A549 (cell line): ENCODE measurements at regions not wholly inside any gene's neighbourhood (a gene's known extent, or its start where the extent isn't known, plus 50 kb on each side); places are given as distances from the start of the nearest gene placed in this dataset.

Experiments used
- ATAC-seq, 2 experiments: fragments of 200-7000 bp in 1 of 2; fragments of >200 bp in 1 of 2; cut with Nextera tagmentation in 1 of 2; cut with Tn5 transposase in 1 of 2; 3 replicates each; pipeline versions ENCODE4 v1.8.0 to v1.9.1; 2018 to 2020; ENCODE audit warnings: mild to moderate bottlenecking in 1 of 2, moderate library complexity in 1 of 2
- CTCF ChIA-PET: fragments of 300-600 bp; sonication (Branson Sonifier 250); formaldehyde crosslinking; extraction: SDS; loops from one replicate; lab custom pipeline; 2021; ENCODE audit warnings: antibody characterized with exemption, inconsistent platforms; lab: Yijun Ruan, JAX
- POLR2A ChIA-PET: fragments of 350-600 bp; formaldehyde crosslinking; extraction: SDS; loops from one replicate; lab custom pipeline; 2021; ENCODE audit warnings: antibody characterized with exemption, inconsistent platforms; lab: Yijun Ruan, JAX
- DNase-seq, 2 experiments: peaks; one replicate each; pipeline versions ENCODE4 v3.0.0 to v3.0.0-alpha.2; 2011 to 2016; ENCODE audit warnings: low read depth in 1 of 2, low spot score in 1 of 2
- FAIRE-seq: peaks from 2 replicates; lab custom pipeline; 2011; peaks lifted over from hg19 to GRCh38; lab: Jason Lieb, UNC
- H3K27ac ChIP-seq, 2 experiments: fragments of >200 bp; sonication (Bioruptor Twin); formaldehyde crosslinking; 3 replicates each; pipeline ENCODE4 v1.5.1; 2016 to 2017
- H3K4me1 ChIP-seq: fragments of >200 bp; sonication (Bioruptor Twin); formaldehyde crosslinking; 3 replicates; pipeline ENCODE4 v1.6.1; 2016
- H3K4me2 ChIP-seq: fragments of >200 bp; sonication (Bioruptor Twin); formaldehyde crosslinking; 3 replicates; pipeline ENCODE4 v1.6.1; 2016
- H3K4me3 ChIP-seq: fragments of >200 bp; sonication (Bioruptor Twin); formaldehyde crosslinking; 3 replicates; pipeline ENCODE4 v1.5.1; 2016
- H3K9me3 ChIP-seq: fragments of >200 bp; sonication (Bioruptor Twin); formaldehyde crosslinking; 3 replicates; pipeline ENCODE4 v1.6.1; 2016
- BCL3 ChIP-seq: fragments of >200 bp; sonication (Bioruptor Twin); formaldehyde crosslinking; IDR thresholded peaks from 3 replicates; pipeline ENCODE4 v1.6.1; 2016
- CBX2 ChIP-seq: fragments of 200-600 bp; sonication (generic); IDR thresholded peaks from 2 replicates; pipeline ENCODE4 v1.6.1; 2016; ENCODE audit warnings: low read depth, mild to moderate bottlenecking, borderline replicate concordance
- CBX8 ChIP-seq: fragments of 200-600 bp; sonication (generic); IDR thresholded peaks from 2 replicates; pipeline ENCODE4 v1.6.1; 2016
- CHD4 ChIP-seq: fragments of 200-600 bp; sonication (generic); IDR thresholded peaks from 2 replicates; pipeline ENCODE4 v1.6.1; 2016; ENCODE audit warnings: antibody characterized with exemption, mild to moderate bottlenecking, borderline replicate concordance
- CTCF ChIP-seq: fragments of >200 bp; sonication (Bioruptor Twin); formaldehyde crosslinking; IDR thresholded peaks from 3 replicates; pipeline ENCODE4 v1.5.1; 2016
- HES2 ChIP-seq: fragments of >200 bp; sonication (Bioruptor Twin); formaldehyde crosslinking; IDR thresholded peaks from 2 replicates; pipeline ENCODE4 v1.6.1; 2016
- HOXA7 ChIP-seq: fragments of 250-450 bp; sonication (Bioruptor Pico); IDR thresholded peaks from 2 replicates; pipeline ENCODE4 v1.5.0; 2020; ENCODE audit warnings: mild to moderate bottlenecking, moderate library complexity
- HOXB13 ChIP-seq: fragments of 250-450 bp; sonication (Bioruptor Pico); IDR thresholded peaks from 2 replicates; pipeline ENCODE4 v1.5.0; 2020; ENCODE audit warnings: low read depth, mild to moderate bottlenecking, moderate library complexity
- HOXB5 ChIP-seq: fragments of 250-450 bp; sonication (Bioruptor Pico); IDR thresholded peaks from 2 replicates; pipeline ENCODE4 v1.5.0; 2020; ENCODE audit warnings: mild to moderate bottlenecking, moderate library complexity
- KDM1A ChIP-seq: fragments of 200-600 bp; sonication (generic); IDR thresholded peaks from 2 replicates; pipeline ENCODE4 v1.6.1; 2016; ENCODE audit warnings: low read depth, mild to moderate bottlenecking
- MAFK ChIP-seq: fragments of 450-650 bp; IDR thresholded peaks from 2 replicates; pipeline ENCODE4 v1.6.1; 2014; ENCODE audit not compliant: partially characterized antibody
- MAZ ChIP-seq: fragments of 150-350 bp; IDR thresholded peaks from 2 replicates; pipeline ENCODE4 v1.6.1; 2014; ENCODE audit warnings: antibody characterized with exemption, low read depth, low read length, borderline replicate concordance
- MYC ChIP-seq: IDR thresholded peaks from 2 replicates; pipeline ENCODE4 v1.6.1; 2012; ENCODE audit warnings: mild to moderate bottlenecking, inconsistent platforms, low read length, improper control_type of control experiment, borderline replicate concordance
- PBX3 ChIP-seq: IDR thresholded peaks from 2 replicates; pipeline ENCODE4 v1.6.1; 2012
- POLR2A ChIP-seq: IDR thresholded peaks from 2 replicates; pipeline ENCODE4 v1.6.1; 2012; ENCODE audit warnings: mild to moderate bottlenecking, low read length
- REST ChIP-seq: fragments of 200-600 bp; sonication (generic); IDR thresholded peaks from 2 replicates; pipeline ENCODE4 v1.6.1; 2016; ENCODE audit warnings: antibody characterized with exemption, mild to moderate bottlenecking, moderate library complexity
- RFX5 ChIP-seq: fragments of 450-650 bp; IDR thresholded peaks from 2 replicates; pipeline ENCODE4 v1.7.1; 2014; ENCODE audit warnings: antibody characterized with exemption, mild to moderate bottlenecking, moderate library complexity
- ZC3H11A ChIP-seq: fragments of 450-650 bp; IDR thresholded peaks from 2 replicates; pipeline ENCODE4 v1.6.1; 2014; ENCODE audit warnings: antibody characterized with exemption, mild to moderate bottlenecking
- ZFP36 ChIP-seq: fragments of 450-650 bp; IDR thresholded peaks from 2 replicates; pipeline ENCODE4 v1.6.1; 2014; ENCODE audit warnings: borderline replicate concordance; ENCODE audit not compliant: partially characterized antibody
- WGBS: methylation state at CpG from one replicate; pipeline ENCODE4 v1.1.6; 2017; ENCODE audit errors: missing lambda C conversion rate; 5-methylcytosine and 5-hydroxymethylcytosine counted together
- TF ChIP-seq, protein P1 (sequence below): IDR thresholded peaks from 2 replicates; pipeline ENCODE4 v1.6.1; 2012; ENCODE audit warnings: low read depth, borderline replicate concordance

- CTCF ChIA-PET = no interaction called here
- no peak overlapping the region for H3K4me3 ChIP-seq
- TF ChIP-seq POLR2A (no peak), CHD4 (no peak), HOXB5 (CRISPR knock-in tag) (no peak), ZC3H11A (no peak), CBX8 (no peak), MYC (no peak), MAZ (no peak), BCL3 (no peak), HES2 (no peak), CBX2 (no peak), HOXB13 (CRISPR knock-in tag) (no peak), ZFP36 (no peak)
- WGBS = 34% methylated on average over 10 of the region's 10 CpGs
- H3K9me3 ChIP-seq = no peaks in the 10 kb centered on the region
- H3K27ac ChIP-seq = no peak overlapping the region
- POLR2A ChIA-PET = no interaction called here
- ATAC-seq = no peak
- no peaks in the 10 kb centered on the region for H3K4me1 ChIP-seq
- no peak for DNase-seq
- H3K4me2 ChIP-seq = no peak overlapping the region
- FAIRE-seq = no peak
Measured at GRCh38 chr18:41372046-41372665, 582.9 kb upstream of the PIK3C3 start.

- CTCF ChIA-PET = no interaction called here
- no peak overlapping the region for H3K27ac ChIP-seq
- TF ChIP-seq RFX5 (no peak), REST (no peak), KDM1A (no peak), MAFK (no peak), MAZ (no peak), HOXA7 (CRISPR knock-in tag) (no peak), CTCF (no peak), PBX3 (no peak)
- TF ChIP-seq, protein P1, sequence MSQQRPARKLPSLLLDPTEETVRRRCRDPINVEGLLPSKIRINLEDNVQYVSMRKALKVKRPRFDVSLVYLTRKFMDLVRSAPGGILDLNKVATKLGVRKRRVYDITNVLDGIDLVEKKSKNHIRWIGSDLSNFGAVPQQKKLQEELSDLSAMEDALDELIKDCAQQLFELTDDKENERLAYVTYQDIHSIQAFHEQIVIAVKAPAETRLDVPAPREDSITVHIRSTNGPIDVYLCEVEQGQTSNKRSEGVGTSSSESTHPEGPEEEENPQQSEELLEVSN = no peak
- no peaks in the 10 kb centered on the region for H3K9me3 ChIP-seq
- no peak for FAIRE-seq
- POLR2A ChIA-PET = no interaction called here
- no peak overlapping the region for H3K4me3 ChIP-seq
- H3K4me2 ChIP-seq = no peak overlapping the region
- ATAC-seq = no peak
- DNase-seq = no peak
- 10% methylated on average over 5 of the region's 5 CpGs for WGBS
- H3K4me1 ChIP-seq = no peaks in the 10 kb centered on the region
Measured at GRCh38 chr18:41371156-41372045, 583.6 kb upstream of the PIK3C3 start.
